ENCODE measurements at regions not wholly inside any gene's neighbourhood (a gene's known extent, or its start where the extent isn't known, plus 50 kb on each side); places are given as distances from the start of the nearest gene placed in this dataset.
"Not testable (repeated sequence)": the region's sequence is repeated elsewhere in the genome, so short reads cannot be mapped to it uniquely, and the experiment has no call there.

DNA sequence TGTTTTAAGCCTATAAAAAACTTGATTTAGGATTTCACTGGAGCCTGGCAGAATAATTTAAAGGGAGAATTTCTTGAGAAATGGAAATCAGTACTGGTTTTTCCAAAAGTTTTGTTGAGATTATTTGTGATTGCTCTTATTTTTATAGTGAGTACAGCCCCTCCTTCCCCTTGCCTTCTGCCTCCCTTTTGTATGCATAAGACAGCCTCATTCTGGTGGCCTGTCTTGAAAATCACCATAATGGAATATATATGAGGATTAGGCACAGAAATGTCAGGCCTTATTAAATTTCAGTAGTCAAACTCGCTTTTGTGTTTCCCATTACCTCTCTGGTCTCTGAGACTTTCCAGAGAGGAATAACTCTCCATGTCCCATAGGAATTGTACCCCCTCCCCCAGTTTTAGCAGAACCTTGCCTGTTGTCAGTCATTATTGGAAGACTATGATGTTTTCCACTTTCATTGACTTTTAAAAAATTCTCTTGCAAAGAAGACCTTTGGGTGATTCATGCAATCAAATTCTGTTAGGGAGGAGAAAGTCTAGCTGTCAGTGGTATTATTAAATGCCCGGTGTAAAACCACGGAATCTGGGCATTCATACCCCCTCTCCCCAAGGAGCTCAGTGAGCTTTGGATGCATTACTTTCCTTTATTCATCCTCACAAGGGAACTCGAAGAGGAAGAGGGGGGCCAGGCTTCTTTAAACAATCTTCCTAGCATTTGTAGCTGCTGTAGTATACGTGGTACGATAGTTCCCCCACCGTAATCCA is 171.6 kb upstream of the TSC22D2 start:
- H3K27me3 Mint-ChIP-seq = no peaks in the 10 kb centered on the region
- no peak overlapping the region for H3K27ac Mint-ChIP-seq
- no peaks in the 10 kb centered on the region for H3K4me1 Mint-ChIP-seq
- H3K9me3 Mint-ChIP-seq = no peaks in the 10 kb centered on the region
- no peak overlapping the region for H3K4me3 Mint-ChIP-seq
- no peaks in the 10 kb centered on the region for H3K36me3 Mint-ChIP-seq

DNA sequence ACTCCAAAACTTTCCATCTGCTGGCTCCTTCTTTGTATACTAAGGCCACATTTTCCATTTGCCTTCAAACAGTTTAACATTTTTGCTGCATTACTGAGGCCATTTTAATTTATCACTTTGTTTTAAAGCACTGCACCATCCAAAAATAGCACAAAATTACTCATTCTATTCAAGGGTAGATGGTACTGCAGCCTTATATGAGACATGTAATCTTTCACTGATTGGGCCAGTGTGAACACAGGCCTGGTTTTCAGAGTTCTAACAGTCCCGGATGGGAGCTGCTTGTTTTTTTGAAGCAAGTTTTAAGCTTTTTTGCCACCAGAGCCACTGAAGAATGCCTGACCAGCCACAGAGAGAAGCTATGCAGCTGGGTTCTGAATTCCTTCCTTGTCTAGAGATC is 172.3 kb upstream of the TSC22D2 start:
- Mint-ChIP-seq H3K4me1 (no peaks in the 10 kb centered on the region), H3K36me3 (no peaks in the 10 kb centered on the region), H3K9me3 (no peaks in the 10 kb centered on the region), H3K27ac (no peak overlapping the region), H3K4me3 (no peak overlapping the region), H3K27me3 (no peaks in the 10 kb centered on the region)

DNA sequence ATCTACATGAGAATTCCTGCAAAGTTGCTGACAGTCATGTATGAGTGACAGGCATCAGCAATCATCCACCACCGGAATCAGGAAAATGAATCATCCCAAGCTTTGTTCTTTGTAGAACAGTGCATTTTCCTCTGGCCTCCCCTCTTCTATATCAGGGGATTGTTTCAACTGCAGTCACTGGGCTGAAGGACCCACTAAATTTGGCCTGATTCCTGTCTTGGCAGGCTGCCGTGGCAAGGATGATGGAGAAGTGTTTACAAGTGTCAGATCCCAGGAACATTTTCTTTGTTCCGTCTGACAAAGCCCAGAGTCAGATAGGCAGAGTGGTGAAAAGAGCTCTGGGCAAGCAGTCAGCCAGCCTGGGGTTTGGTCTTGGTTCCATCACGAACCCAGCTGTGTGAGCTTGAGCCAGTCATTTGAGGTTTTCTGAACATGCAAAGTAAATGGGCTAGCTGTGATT is 175.1 kb upstream of the TSC22D2 start:
- H3K27ac Mint-ChIP-seq = no peak overlapping the region
- no peak overlapping the region for H3K4me3 Mint-ChIP-seq
- H3K9me3 Mint-ChIP-seq = no peaks in the 10 kb centered on the region
- no peaks in the 10 kb centered on the region for H3K27me3 Mint-ChIP-seq
- no peaks in the 10 kb centered on the region for H3K4me1 Mint-ChIP-seq
- no peaks in the 10 kb centered on the region for H3K36me3 Mint-ChIP-seq

DNA sequence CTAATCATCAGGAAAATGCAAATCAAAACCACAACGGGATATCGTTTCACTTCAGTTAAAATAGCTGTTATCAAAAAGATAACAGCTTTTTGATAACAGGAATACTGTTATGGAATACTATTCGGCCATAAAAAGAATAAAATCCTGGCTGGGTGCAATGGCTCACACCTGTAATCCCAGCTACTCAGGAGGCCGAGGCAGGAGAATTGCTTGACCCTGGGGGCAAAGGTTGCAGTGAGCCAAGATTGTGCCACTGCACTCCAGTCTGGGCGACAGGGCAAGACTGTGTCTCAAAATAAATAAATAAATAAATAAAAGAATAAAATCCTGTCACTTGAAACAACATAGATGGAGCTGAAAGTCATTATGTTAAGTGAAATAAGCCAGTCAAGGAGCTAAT is 178.1 kb upstream of the TSC22D2 start:
- Mint-ChIP-seq H3K27me3 (peaks cover 8% of the 10 kb centered on the region), H3K27ac (no peak overlapping the region), H3K9me3 (no peaks in the 10 kb centered on the region), H3K4me1 (no peaks in the 10 kb centered on the region), H3K4me3 (no peak overlapping the region), H3K36me3 (no peaks in the 10 kb centered on the region)

DNA sequence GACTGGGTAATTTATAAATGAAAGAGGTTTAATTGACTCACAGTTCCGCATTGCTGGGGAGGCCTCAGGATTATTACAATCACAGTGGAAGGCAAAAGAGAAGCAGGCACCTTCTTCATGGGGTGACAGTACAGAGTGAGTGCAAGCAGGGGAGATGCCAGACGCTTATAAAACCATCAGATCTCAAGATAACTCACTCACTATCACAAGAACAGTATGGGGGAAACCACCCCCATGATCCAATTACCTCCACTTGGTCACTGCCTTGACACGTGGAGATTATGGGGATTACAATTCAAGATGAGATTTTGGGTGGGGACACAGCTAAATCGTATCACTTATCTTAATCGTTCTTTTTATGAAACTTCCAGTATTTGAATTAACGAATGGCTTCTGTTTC is 179.5 kb upstream of the TSC22D2 start:
- H3K4me3 Mint-ChIP-seq, H3K27ac Mint-ChIP-seq, H3K36me3 Mint-ChIP-seq, H3K9me3 Mint-ChIP-seq, H3K4me1 Mint-ChIP-seq: not testable (repeated sequence)
- H3K27me3 Mint-ChIP-seq = peaks cover 14% of the 10 kb centered on the region

DNA sequence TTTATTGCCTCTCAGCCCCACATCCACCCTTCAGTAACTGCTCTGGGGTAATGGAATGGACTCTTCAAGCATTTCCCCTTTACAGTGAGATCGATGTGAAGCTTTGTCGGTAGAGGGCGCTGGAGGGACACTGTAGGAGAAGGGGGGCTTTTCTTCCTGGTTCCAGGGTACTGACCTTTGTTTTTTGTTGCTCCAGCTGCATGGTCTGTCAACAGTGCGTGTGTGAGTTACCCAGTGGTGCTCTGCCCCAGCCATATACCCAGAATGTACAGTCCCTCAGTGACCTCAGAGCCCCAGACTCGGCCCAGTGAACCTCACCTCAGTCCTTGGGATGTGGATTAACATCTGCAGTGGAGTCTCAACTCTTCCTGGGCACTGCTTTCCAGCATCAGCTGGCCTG is 180.3 kb upstream of the TSC22D2 start:
- Mint-ChIP-seq H3K27me3 (peaks cover 17% of the 10 kb centered on the region), H3K9me3 (no peaks in the 10 kb centered on the region), H3K4me3 (no peak overlapping the region), H3K36me3 (no peaks in the 10 kb centered on the region), H3K4me1 (no peaks in the 10 kb centered on the region), H3K27ac (no peak overlapping the region)

DNA sequence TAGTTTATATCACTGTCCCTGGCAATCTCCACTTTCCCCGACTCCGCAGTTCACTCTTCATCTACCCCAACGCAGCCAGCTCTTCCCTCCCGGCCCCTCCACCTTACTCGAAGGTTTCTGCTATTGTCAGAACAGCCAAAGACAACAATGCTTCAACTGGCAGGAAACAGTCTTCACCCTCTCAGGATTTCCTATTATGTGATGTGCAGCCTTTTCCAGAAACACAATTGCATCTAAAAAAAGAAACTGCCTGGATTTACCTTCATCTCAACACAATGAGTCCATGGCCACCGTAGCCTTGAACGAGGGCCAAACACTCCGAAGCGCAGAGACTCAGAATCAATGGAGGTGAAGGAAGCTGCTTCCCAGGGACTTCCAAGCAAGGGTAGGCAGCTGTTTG is 182.1 kb upstream of the TSC22D2 start:
- Mint-ChIP-seq H3K4me3 (no peak overlapping the region), H3K27ac (no peak overlapping the region), H3K4me1 (peaks cover 4% of the 10 kb centered on the region), H3K36me3 (no peaks in the 10 kb centered on the region), H3K27me3 (peaks cover 25% of the 10 kb centered on the region), H3K9me3 (no peaks in the 10 kb centered on the region)

DNA sequence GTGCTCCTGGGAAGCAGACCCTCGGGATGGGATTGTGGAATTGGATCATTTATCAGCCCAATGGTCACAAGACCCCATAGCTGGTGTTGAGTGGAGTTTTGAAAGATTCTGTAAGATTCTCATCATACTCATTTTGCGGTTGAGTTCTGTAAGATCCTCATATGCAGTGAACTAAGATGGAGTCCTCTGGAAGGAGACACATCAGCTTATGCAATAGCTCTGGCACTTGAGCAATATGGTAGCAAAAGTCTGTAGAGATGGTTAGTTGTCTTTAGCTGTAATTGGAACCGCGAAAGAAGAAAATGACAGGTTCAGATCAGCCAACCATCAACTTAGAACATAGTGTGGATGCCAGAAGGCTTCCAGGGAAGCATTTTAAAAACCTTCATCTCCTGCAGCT is 184.5 kb upstream of the TSC22D2 start:
- Mint-ChIP-seq H3K27ac (no peak overlapping the region), H3K9me3 (no peaks in the 10 kb centered on the region), H3K4me3 (no peak overlapping the region), H3K36me3 (no peaks in the 10 kb centered on the region), H3K4me1 (peaks cover 4% of the 10 kb centered on the region), H3K27me3 (peaks cover 30% of the 10 kb centered on the region)

DNA sequence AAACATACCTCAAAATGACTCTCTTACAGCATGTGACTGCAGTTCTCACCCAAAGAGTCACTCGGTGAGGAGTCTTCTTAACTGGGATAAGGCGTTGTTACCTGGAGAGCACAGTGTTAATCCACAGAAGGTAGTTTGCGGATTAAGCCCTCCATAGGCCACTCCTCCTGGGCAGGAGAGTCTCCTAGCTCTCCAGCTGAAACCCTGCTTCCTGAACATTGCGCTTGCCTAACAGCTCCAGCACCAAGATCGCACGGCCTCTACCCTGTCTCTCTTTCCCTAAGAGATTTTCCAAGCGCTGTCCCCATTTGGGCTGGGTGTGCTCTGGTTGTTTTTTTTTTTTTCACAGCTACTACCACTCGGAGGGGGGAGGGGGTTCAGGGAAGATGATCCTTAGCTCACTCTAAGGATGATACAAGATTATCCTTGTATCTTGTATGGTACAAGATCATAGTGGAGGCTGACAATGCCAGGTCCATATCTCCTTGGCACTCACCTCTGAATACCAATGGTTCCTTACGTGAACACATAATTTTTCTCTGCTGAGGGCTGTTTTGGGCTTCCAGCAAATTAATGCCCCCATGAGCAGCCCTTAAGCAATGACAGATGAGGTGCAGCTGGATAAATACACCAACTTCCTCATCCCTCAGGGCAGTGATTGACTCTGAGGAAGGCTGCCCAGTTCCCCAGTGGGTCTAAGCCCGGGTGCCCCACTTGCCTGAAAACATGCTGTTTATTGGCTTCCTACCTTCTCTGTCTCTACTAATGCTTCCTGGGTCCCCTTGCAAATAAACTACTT is 185.2 kb upstream of the TSC22D2 start:
- H3K27ac Mint-ChIP-seq = no peak overlapping the region
- no peaks in the 10 kb centered on the region for H3K36me3 Mint-ChIP-seq
- peaks cover 4% of the 10 kb centered on the region for H3K4me1 Mint-ChIP-seq
- no peak overlapping the region for H3K4me3 Mint-ChIP-seq
- H3K9me3 Mint-ChIP-seq = no peaks in the 10 kb centered on the region
- H3K27me3 Mint-ChIP-seq = peaks cover 35% of the 10 kb centered on the region

DNA sequence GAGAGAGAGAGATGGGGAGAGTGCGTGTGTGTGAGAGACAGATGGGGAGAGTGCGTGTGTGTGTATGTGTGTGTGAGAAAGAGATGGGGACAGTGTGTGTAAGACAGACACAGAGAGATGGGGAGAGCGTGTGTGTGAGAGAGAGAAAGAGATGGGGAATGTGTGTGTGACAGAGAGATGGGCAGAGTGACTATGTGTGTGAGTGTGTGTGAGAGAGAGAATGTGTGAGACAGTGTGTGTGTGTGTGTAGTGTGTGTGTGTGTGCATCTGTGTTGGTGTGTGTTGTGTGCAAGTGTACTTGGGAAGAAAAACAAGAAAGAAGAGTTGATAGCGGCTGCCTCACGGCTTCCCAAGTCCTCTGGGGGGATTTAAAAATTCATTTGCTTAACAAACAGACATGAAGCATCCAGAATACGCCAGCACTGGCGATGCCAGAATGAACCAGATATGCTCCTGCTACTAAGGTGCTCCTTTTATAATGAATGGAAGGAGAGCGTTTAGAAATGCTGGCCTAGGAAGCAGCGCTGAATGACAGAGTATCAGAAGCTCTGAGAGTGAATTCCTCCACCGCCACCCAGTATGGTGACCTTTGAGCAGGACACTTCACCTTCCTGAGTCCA is 186.1 kb upstream of the TSC22D2 start:
- H3K9me3 Mint-ChIP-seq = no peaks in the 10 kb centered on the region
- no peak overlapping the region for H3K4me3 Mint-ChIP-seq
- H3K27ac Mint-ChIP-seq = no peak overlapping the region
- peaks cover 4% of the 10 kb centered on the region for H3K4me1 Mint-ChIP-seq
- no peaks in the 10 kb centered on the region for H3K36me3 Mint-ChIP-seq
- H3K27me3 Mint-ChIP-seq = peaks cover 34% of the 10 kb centered on the region

DNA sequence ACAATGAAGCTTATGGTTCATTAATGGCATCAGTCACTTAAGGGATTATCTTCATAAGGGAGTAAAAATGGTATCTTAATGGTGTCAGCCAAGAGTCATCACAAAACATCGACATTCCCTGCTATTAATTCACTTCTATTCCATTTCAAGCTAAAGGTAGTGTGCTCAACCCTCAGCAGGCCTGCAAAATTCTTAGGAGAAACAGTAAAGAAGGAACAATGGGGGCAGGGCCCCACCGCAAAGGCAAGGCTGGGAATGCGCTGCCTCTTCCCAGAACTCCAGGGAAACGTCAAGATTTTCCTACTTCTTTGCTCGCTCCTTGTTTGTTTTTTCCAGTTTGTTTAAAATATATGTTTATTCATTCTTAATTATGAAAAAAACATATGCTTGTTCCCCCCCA is 187.3 kb upstream of the TSC22D2 start:
- Mint-ChIP-seq H3K27ac (no peak overlapping the region), H3K36me3 (no peaks in the 10 kb centered on the region), H3K4me1 (peaks cover 4% of the 10 kb centered on the region), H3K4me3 (no peak overlapping the region), H3K27me3 (peaks cover 32% of the 10 kb centered on the region), H3K9me3 (no peaks in the 10 kb centered on the region)

DNA sequence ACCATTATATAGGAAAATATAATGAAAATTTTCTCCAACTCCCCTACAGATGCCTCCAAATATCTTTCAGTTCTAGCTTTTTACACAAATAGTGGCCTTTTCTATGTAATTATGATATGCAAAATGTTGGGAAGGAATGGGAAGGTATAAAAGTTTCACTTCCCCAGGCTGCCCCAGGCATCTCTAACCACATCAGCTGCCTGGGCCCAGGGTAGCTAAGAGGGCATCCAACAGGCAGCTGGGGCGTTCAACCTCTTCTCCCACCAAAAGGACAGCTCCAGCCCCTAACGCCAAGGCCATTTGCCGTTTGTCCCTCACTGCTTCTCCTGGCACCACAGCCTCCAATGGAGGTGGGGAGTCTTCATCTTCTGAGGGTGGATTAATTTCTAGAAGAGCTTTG is 188.1 kb upstream of the TSC22D2 start:
- no peak overlapping the region for H3K27ac Mint-ChIP-seq
- H3K36me3 Mint-ChIP-seq = no peaks in the 10 kb centered on the region
- peaks cover 31% of the 10 kb centered on the region for H3K27me3 Mint-ChIP-seq
- no peaks in the 10 kb centered on the region for H3K9me3 Mint-ChIP-seq
- H3K4me1 Mint-ChIP-seq = peaks cover 4% of the 10 kb centered on the region
- H3K4me3 Mint-ChIP-seq = no peak overlapping the region

DNA sequence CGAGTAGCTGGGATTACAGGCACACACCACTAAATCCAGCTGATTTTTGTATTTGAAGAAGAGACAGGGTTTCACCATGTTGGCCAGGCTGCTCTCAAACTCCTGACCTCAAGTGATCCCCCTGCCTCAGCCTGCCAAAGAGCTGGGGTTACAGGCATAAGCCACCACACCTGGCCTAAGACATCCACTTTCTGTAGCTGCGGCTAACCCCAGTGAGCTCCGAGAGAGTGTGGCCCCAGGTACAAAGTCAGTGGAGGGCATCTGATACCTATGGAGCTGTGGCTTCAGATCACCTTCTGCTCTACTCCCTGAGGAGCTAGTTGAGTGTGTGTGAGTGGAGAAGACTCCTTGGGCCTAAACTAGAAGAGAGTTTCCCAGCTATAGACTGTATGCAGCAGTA is 189.3 kb upstream of the TSC22D2 start:
- Mint-ChIP-seq H3K9me3 (no peaks in the 10 kb centered on the region), H3K4me3 (no peak overlapping the region), H3K27me3 (peaks cover 24% of the 10 kb centered on the region), H3K4me1 (peaks cover 4% of the 10 kb centered on the region), H3K27ac (no peak overlapping the region), H3K36me3 (no peaks in the 10 kb centered on the region)

DNA sequence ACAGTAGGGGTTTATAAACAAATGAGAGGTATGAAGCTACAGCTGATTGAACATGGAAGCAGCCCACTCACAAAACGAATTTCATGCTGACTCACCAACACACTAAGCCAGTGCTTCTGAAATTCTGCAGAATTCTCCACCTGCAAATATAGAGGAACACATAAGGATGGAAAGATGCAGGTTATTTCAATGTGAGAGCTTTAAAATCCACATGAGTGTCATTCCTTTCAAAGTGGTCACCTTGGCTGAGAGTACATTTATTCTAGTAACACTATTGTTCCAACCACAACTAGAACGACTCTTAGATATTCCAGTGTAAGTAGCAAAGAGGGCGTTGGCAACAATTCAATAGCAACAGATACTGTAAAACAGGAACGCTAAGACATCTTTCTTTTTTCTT is 189.9 kb upstream of the TSC22D2 start:
- H3K9me3 Mint-ChIP-seq = no peaks in the 10 kb centered on the region
- H3K4me1 Mint-ChIP-seq = peaks cover 4% of the 10 kb centered on the region
- H3K36me3 Mint-ChIP-seq = no peaks in the 10 kb centered on the region
- peaks cover 24% of the 10 kb centered on the region for H3K27me3 Mint-ChIP-seq
- H3K4me3 Mint-ChIP-seq = no peak overlapping the region
- no peak overlapping the region for H3K27ac Mint-ChIP-seq

DNA sequence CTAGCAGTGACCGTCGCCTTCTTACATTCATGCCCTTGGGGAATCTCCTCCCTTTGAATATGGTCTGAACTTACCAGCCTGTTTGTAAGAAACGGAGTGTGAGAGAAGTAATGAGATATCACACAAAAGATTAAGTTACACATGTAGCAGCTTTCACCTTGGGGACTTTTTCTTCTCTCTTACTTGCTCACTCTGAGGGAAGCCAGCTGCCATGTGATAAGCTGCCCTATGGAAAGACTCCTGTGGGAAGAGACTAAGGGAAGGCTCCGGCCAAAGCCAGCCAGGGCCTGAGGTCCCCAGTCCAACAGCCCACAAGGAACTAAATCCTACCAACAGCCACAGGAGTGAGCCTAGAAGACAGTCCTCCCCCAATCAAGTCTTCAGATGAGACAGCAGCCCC is 190.4 kb upstream of the TSC22D2 start:
- Mint-ChIP-seq H3K36me3 (no peaks in the 10 kb centered on the region), H3K9me3 (no peaks in the 10 kb centered on the region), H3K27me3 (peaks cover 22% of the 10 kb centered on the region), H3K4me3 (no peak overlapping the region), H3K27ac (no peak overlapping the region), H3K4me1 (peaks cover 4% of the 10 kb centered on the region)
